ENCODE measurements at regions not wholly inside any gene's neighbourhood (a gene's known extent, or its start where the extent isn't known, plus 50 kb on each side); places are given as distances from the start of the nearest gene placed in this dataset.

DNA sequence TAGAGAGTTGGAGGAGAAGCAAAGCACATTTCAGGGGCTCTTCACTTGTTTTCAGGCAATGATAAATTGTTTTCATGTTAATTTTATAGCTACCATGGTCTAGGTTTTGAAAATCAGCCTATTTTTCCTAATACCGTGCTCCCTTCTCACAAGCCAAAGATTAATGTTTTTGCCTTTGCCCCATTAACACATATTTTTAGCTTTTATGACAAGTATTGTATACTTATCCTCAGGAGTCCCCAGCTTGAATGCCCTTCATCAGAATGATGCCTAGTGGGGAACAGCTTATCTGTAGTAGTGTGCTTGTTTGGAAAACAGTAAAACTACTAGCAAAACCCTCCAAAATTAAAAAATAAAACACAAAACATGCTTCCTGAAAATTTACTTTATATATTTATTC is 194.0 kb downstream of the LNPK start:
- TF ChIP-seq, protein P1, sequence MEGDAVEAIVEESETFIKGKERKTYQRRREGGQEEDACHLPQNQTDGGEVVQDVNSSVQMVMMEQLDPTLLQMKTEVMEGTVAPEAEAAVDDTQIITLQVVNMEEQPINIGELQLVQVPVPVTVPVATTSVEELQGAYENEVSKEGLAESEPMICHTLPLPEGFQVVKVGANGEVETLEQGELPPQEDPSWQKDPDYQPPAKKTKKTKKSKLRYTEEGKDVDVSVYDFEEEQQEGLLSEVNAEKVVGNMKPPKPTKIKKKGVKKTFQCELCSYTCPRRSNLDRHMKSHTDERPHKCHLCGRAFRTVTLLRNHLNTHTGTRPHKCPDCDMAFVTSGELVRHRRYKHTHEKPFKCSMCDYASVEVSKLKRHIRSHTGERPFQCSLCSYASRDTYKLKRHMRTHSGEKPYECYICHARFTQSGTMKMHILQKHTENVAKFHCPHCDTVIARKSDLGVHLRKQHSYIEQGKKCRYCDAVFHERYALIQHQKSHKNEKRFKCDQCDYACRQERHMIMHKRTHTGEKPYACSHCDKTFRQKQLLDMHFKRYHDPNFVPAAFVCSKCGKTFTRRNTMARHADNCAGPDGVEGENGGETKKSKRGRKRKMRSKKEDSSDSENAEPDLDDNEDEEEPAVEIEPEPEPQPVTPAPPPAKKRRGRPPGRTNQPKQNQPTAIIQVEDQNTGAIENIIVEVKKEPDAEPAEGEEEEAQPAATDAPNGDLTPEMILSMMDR (IDR thresholded peaks at IDR 0.05): no peak
- no peak for TF ChIP-seq EP300 (IDR thresholded peaks at IDR 0.05)
